Esophagus (tissue), 2 donors: ENCODE measurements at regions not wholly inside any gene's neighbourhood (a gene's known extent, or its start where the extent isn't known, plus 50 kb on each side); places are given as distances from the start of the nearest gene placed in this dataset.

Source experiments
- H3K27ac ChIP-seq, 2 donors: one replicate each; pipeline ENCODE4 v1.5.1; 2013; ENCODE audit warnings: low read depth in 2 of 2, mild to moderate bottlenecking in 2 of 2, inconsistent platforms in 1 of 2, low read length in 1 of 2, moderate library complexity in 1 of 2
- H3K27me3 ChIP-seq, 2 donors: one replicate each; pipeline ENCODE4 v1.6.1; 2013; ENCODE audit warnings: low read length in 2 of 2, control low read depth in 1 of 2, mild to moderate bottlenecking in 1 of 2; ENCODE audit not compliant: insufficient read depth in 2 of 2, control insufficient read depth in 1 of 2
- H3K36me3 ChIP-seq, 2 donors: one replicate each; pipeline ENCODE4 v1.6.1; 2013; ENCODE audit warnings: low read length in 1 of 2; ENCODE audit not compliant: control insufficient read depth in 2 of 2, insufficient read depth in 2 of 2
- H3K4me1 ChIP-seq, 2 donors: one replicate each; pipeline ENCODE4 v1.6.1; 2013; ENCODE audit warnings: low read length in 1 of 2; ENCODE audit not compliant: control insufficient read depth in 2 of 2, insufficient read depth in 2 of 2
- H3K4me3 ChIP-seq, 2 donors: one replicate each; pipeline ENCODE4 v1.5.1; 2013; ENCODE audit warnings: low read length in 2 of 2, mild to moderate bottlenecking in 2 of 2, low read depth in 1 of 2, moderate library complexity in 1 of 2
- H3K9me3 ChIP-seq, 2 donors: one replicate each; pipeline ENCODE4 v1.6.1; 2013; ENCODE audit warnings: mild to moderate bottlenecking in 2 of 2, low read depth in 1 of 2, low read length in 1 of 2, moderate library complexity in 1 of 2; ENCODE audit not compliant: control insufficient read depth in 2 of 2, insufficient read depth in 1 of 2
- WGBS, 2 donors: extraction: QIAGEN DNeasy Blood & Tissue Kit; methylation state at CpG; one replicate each; pipeline ENCODE4 v1.1.7; 2013; 5-methylcytosine and 5-hydroxymethylcytosine counted together
- donor health status: healthy with polysubstance abuse.
- donor health status: Bipolar disorder and iron deficiency.

DNA sequence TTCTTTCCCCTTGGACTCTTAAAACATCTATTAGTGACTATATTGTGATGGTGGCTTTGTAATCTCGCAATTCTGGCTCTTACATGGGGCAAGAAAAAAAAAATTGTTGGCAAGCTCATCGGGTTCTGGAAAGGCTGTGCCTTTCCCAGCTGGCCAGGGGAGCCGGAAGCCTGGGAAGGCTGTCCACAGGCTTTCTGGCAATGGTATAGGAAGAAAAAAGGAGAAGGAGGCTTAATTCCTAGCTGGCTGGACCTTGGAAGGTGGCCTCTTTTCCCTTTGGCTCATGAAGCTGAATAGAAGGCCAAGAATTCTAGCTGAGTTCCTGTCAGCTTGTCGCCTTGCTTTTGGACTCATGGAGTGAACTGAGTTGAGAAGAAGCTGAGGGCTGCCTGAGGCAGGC lies 243.5 kb upstream of the SEMA6D start:
- Histone ChIP-seq H3K9me3 (no peaks in the 10 kb centered on the region), H3K36me3 (no peaks in the 10 kb centered on the region), H3K27me3 (no peaks in the 10 kb centered on the region), H3K4me3 (no peak overlapping the region), H3K27ac (no peak overlapping the region), H3K4me1 (peaks cover 0 to 3% of the 10 kb centered on the region in 2 donors)
- 31 to 36% methylated on average over 4 of the region's 4 CpGs for WGBS, 2 donors

DNA sequence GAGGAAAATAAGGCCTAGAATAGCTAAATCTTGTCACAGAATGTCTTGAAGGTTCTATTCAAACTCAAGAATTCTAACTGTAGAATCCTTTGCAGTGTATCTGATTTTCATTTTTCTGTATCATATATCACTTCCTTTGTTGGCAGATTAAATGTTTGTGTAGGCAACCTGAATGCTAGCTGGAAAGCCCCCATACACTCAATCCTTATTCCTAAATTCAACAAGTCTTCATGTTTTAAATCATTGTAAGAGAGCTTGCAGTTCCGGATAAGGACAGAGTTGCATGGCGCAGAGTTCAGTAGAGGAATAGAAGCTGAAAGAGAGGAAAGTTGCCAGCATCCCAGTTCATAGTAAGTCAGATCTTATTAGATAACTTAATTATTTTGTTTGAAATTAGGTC lies 242.0 kb upstream of the SEMA6D start:
- Histone ChIP-seq H3K27ac (no peak overlapping the region), H3K27me3 (no peaks in the 10 kb centered on the region), H3K9me3 (no peaks in the 10 kb centered on the region), H3K4me3 (no peak overlapping the region), H3K36me3 (no peaks in the 10 kb centered on the region), H3K4me1 (peaks cover 0 to 3% of the 10 kb centered on the region in 2 donors)
- 88 to 91% methylated on average over 2 of the region's 2 CpGs for WGBS, 2 donors

DNA sequence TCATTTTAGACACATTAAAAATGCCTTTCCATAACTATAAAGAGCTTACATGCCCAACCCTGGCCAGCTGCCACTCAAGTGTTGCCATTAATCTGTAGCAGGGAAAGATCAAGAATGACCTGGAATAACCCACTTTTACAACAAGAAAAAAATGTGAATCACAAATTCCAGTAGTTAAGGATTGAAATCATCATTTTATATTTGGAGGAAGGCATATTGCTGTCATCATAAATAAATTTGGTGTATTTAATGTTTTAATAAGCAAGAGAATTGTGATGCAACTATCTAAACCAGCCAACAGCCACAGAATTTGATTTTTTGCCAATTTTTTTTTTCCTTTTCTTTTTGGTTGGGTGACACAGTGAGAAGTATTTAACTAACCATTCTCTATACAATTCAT lies 240.0 kb upstream of the SEMA6D start:
- Histone ChIP-seq H3K36me3 (no peaks in the 10 kb centered on the region), H3K27me3 (no peaks in the 10 kb centered on the region), H3K9me3 (no peaks in the 10 kb centered on the region), H3K27ac (no peak overlapping the region), H3K4me3 (no peak overlapping the region), H3K4me1 (peaks cover 0 to 3% of the 10 kb centered on the region in 2 donors)

DNA sequence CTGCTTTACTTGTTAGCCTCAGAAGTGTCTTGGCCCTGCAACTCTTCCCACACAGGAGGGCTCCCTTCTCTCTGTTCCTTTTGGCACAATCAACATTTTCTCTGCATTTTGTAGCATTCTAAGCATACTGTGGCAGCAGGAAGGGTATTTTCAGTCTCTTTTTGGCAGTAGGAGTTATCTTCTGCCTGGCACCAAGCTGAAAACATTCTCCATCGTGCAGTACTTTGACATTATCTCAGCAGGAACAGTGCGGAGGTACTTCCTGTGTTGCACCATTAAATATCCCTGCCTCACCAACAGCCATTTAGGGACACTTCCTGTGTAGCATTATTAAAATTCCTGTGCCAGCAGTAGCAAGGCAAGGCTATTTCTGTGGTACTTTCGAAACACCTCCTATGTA lies 233.2 kb upstream of the SEMA6D start:
- Histone ChIP-seq H3K4me1 (no peaks in the 10 kb centered on the region), H3K9me3 (no peaks in the 10 kb centered on the region), H3K27ac (no peak overlapping the region), H3K27me3 (no peaks in the 10 kb centered on the region), H3K36me3 (no peaks in the 10 kb centered on the region), H3K4me3 (no peak overlapping the region)
- 58 to 75% methylated on average over 3 of the region's 3 CpGs for whole genome bisulfite sequencing, 2 donors

GRCh38 chr15:47484997-47485396 lies 232.3 kb upstream of the SEMA6D start:
- WGBS, 2 donors = 76% methylated on average over 2 of the region's 2 CpGs
- no peak overlapping the region for H3K4me3 ChIP-seq

DNA sequence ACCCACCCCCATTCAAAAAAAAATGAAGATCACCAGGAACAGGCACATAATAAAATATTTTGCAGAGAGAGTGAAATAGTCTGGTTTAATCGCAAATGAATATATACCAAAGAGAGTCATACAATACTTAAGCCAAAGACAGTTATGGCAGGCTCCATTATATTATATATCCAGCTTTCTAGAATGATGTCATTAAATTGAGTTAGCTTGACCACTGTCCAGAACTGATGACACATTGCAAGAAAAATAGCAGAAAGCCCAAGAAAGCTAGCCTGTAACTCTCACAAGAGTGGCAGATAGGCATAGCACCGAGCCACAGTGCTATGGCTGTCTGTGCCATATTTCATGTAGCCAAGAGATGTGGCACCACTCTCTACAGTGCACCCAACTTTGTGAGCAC lies 231.9 kb upstream of the SEMA6D start:
- no peak overlapping the region for H3K4me3 ChIP-seq
- 85 to 93% methylated on average over 2 of the region's 2 CpGs for WGBS, 2 donors
- no peak overlapping the region for H3K27ac ChIP-seq
- H3K36me3 ChIP-seq = no peaks in the 10 kb centered on the region
- H3K9me3 ChIP-seq = no peaks in the 10 kb centered on the region
- H3K4me1 ChIP-seq = no peaks in the 10 kb centered on the region
- no peaks in the 10 kb centered on the region for H3K27me3 ChIP-seq

More at GRCh38 chr15:47484997-47485396, 232.3 kb upstream of the SEMA6D start:
- Histone ChIP-seq H3K36me3 (no peaks in the 10 kb centered on the region), H3K27me3 (no peaks in the 10 kb centered on the region), H3K4me1 (no peaks in the 10 kb centered on the region), H3K9me3 (no peaks in the 10 kb centered on the region), H3K27ac (no peak overlapping the region)

GRCh38 chr15:47486040-47486439 lies 231.3 kb upstream of the SEMA6D start:
- Histone ChIP-seq H3K27ac (no peak overlapping the region), H3K36me3 (no peaks in the 10 kb centered on the region), H3K9me3 (no peaks in the 10 kb centered on the region), H3K4me1 (no peaks in the 10 kb centered on the region), H3K27me3 (no peaks in the 10 kb centered on the region), H3K4me3 (no peak overlapping the region)
- 78 to 83% methylated on average over 3 of the region's 3 CpGs for WGBS, 2 donors

DNA sequence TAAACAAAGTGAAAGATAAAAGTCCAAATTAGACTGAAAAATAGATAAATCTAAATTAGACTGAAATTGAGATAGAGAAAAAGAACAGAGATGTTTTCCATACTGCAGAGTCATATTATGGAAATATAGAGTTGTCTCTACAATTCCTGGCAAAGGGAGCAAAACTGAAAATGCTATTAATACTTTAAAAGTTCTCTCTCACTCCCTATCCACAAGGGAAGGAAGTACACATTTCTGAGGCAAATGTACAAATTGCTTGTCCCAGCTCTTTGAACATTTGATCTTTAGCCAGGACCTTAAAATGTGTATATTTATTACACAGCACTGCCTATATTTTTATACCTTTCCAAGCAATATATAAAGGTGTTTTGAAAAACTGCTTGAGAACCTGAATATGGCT lies 225.1 kb upstream of the SEMA6D start:
- Histone ChIP-seq H3K27ac (no peak overlapping the region), H3K9me3 (no peaks in the 10 kb centered on the region), H3K27me3 (no peaks in the 10 kb centered on the region), H3K4me1 (no peaks in the 10 kb centered on the region), H3K4me3 (no peak overlapping the region), H3K36me3 (no peaks in the 10 kb centered on the region)

GRCh38 chr15:47493357-47494247 lies 223.7 kb upstream of the SEMA6D start:
- no peaks in the 10 kb centered on the region for H3K4me1 ChIP-seq
- H3K27ac ChIP-seq = no peak overlapping the region
- 84 to 88% methylated on average over 4 of the region's 4 CpGs for WGBS, 2 donors
- H3K27me3 ChIP-seq = no peaks in the 10 kb centered on the region
- no peaks in the 10 kb centered on the region for H3K36me3 ChIP-seq
- no peak overlapping the region for H3K4me3 ChIP-seq
- no peaks in the 10 kb centered on the region for H3K9me3 ChIP-seq
